K562 (cell line): ENCODE measurements at regions not wholly inside any gene's neighbourhood (a gene's known extent, or its start where the extent isn't known, plus 50 kb on each side); places are given as distances from the start of the nearest gene placed in this dataset.

Source experiments
- ATAC-seq: fragments of 200-7000 bp; cut with Tn5 transposase; 3 replicates; pipeline ENCODE4 v1.9.1; 2020; ENCODE audit warnings: moderate library complexity
- BruUV-seq: library from RNA; stranded (reverse); fragments of 400-500 nt; replicated peaks from 2 replicates; lab custom pipeline; 2021; lab: Mats Ljungman, UMichigan
- CTCF ChIA-PET: fragments of 300-600 bp; formaldehyde crosslinking; extraction: SDS; loops from one replicate; lab custom pipeline; 2021; ENCODE audit warnings: low intra/inter-chr PET ratio; lab: Yijun Ruan, JAX
- POLR2A ChIA-PET: fragments of 300-600, 350-650 bp; sonication (Branson Sonifier 250); formaldehyde crosslinking; extraction: SDS; loops from one replicate; lab custom pipeline; 2021; ENCODE audit warnings: antibody characterized with exemption, inconsistent platforms; lab: Yijun Ruan, JAX
- DNase-seq, 4 experiments: peaks; one replicate each; pipeline versions ENCODE4 v3.0.0 to v3.0.0-alpha.2; 2011 to 2018; ENCODE audit warnings: low spot score in 3 of 4, mixed read lengths in 3 of 4; ENCODE audit errors: extremely low read depth in 1 of 4
- FAIRE-seq: peaks from 2 replicates; lab custom pipeline; 2011; peaks lifted over from hg19 to GRCh38; lab: Jason Lieb, UNC
- H2AFZ ChIP-seq: 2 replicates; pipeline ENCODE4 v1.6.0; 2011; ENCODE audit warnings: low read depth, low read length, control low read depth, inconsistent platforms
- H3K27ac ChIP-seq: fragments of 200-600 bp; 3 replicates; pipeline ENCODE4 v1.8.0; 2011; ENCODE audit warnings: low read depth, mild to moderate bottlenecking, control low read depth, inconsistent platforms, low read length, moderate library complexity, mixed read lengths; ENCODE audit errors: extremely low read depth
- H3K27me3 ChIP-seq, 2 experiments: fragments of 300-600 bp in 1 of 2; 2 replicates in 1 of 2; 3 replicates in 1 of 2; pipeline versions ENCODE4 v1.6.0 to v1.8.0; 2011; ENCODE audit warnings: inconsistent platforms in 2 of 2, low read length in 2 of 2, mild to moderate bottlenecking in 1 of 2, mixed read lengths in 1 of 2, moderate library complexity in 1 of 2; ENCODE audit not compliant: control insufficient read depth in 2 of 2, insufficient read depth in 2 of 2
- H3K36me3 ChIP-seq: fragments of 300-600 bp; 3 replicates; pipeline ENCODE4 v1.8.0; 2011; ENCODE audit warnings: mild to moderate bottlenecking, low read length, inconsistent platforms; ENCODE audit not compliant: control insufficient read depth, insufficient read depth
- H3K4me1 ChIP-seq, 2 experiments: fragments of 200-600 bp in 1 of 2; replicated peaks in 1 of 2; 2 replicates in 1 of 2; 3 replicates in 1 of 2; pipeline versions ENCODE4 v1.5.1 to v1.8.0; 2011; ENCODE audit warnings: inconsistent platforms in 2 of 2, low read length in 2 of 2, mild to moderate bottlenecking in 1 of 2, mixed read lengths in 1 of 2, moderate library complexity in 1 of 2; ENCODE audit not compliant: control insufficient read depth in 2 of 2, insufficient read depth in 2 of 2
- H3K4me2 ChIP-seq: 2 replicates; pipeline ENCODE4 v1.6.1; 2011; ENCODE audit warnings: low read length, control low read depth, inconsistent platforms, mixed read lengths; ENCODE audit not compliant: insufficient read depth
- H3K4me3 ChIP-seq: fragments of 200-600 bp; sonication (generic), shearing (Covaris generic); 2 replicates; pipeline ENCODE4 v1.5.1; 2016; ENCODE audit warnings: control low read depth, inconsistent platforms
- H3K79me2 ChIP-seq: fragments of 200-600 bp; 3 replicates; pipeline ENCODE4 v1.8.0; 2011; ENCODE audit warnings: low read length, inconsistent platforms; ENCODE audit not compliant: control insufficient read depth, insufficient read depth
- H3K9ac ChIP-seq, 2 experiments: 2 replicates each; pipeline versions ENCODE4 v1.6.0 to v1.6.1; 2011; ENCODE audit warnings: low read depth in 2 of 2, low read length in 2 of 2, control low read depth in 1 of 2, inconsistent platforms in 1 of 2, mild to moderate bottlenecking in 1 of 2, mixed read lengths in 1 of 2; ENCODE audit not compliant: insufficient read depth in 1 of 2
- H3K9me1 ChIP-seq: one replicate; pipeline ENCODE4 v1.6.0; 2011; ENCODE audit warnings: inconsistent platforms, mild to moderate bottlenecking, low read length, moderate library complexity; ENCODE audit not compliant: control insufficient read depth, insufficient read depth
- H3K9me3 ChIP-seq: replicated peaks from 2 replicates; pipeline ENCODE4 v1.5.1; 2011; ENCODE audit warnings: low read depth, low read length, inconsistent platforms; ENCODE audit not compliant: control insufficient read depth, insufficient read depth
- H4K20me1 ChIP-seq: replicated peaks from 2 replicates; pipeline ENCODE4 v1.6.1; 2011; ENCODE audit warnings: low read length, inconsistent platforms, mixed read lengths; ENCODE audit not compliant: control insufficient read depth, insufficient read depth
- FOXA1 ChIP-seq: fragments of 450-650 bp; IDR thresholded peaks from 2 replicates; pipeline ENCODE4 v1.6.1; 2016; ENCODE audit warnings: mild to moderate bottlenecking, borderline replicate concordance
- GABPB1 ChIP-seq: sonication (generic); formaldehyde crosslinking; IDR thresholded peaks from 2 replicates; pipeline ENCODE4 v1.8.0; 2022; ENCODE audit warnings: mild to moderate bottlenecking, missing genetic modification reagents
- HINFP ChIP-seq: fragments of 450-650 bp; conservative IDR thresholded peaks from 2 replicates; pipeline ENCODE4 v1.6.1; 2016; ENCODE audit warnings: missing genetic modification characterization, low read depth, mild to moderate bottlenecking, control low read depth, missing compliant biosample characterization
- KLF10 ChIP-seq: fragments of 250-450 bp; sonication (Bioruptor Pico); IDR thresholded peaks from 2 replicates; pipeline ENCODE4 v1.6.1; 2021; ENCODE audit warnings: matching md5 sums
- MAFK ChIP-seq: IDR thresholded peaks from 2 replicates; pipeline ENCODE4 v1.6.1; 2011; ENCODE audit warnings: low read length, improper control_type of control experiment
- NFE2L1 ChIP-seq: fragments of 450-650 bp; IDR thresholded peaks from 2 replicates; pipeline ENCODE4 v1.6.1; 2016; ENCODE audit warnings: missing genetic modification characterization, low read depth, mild to moderate bottlenecking, missing compliant biosample characterization, moderate library complexity, borderline replicate concordance
- PCBP2 ChIP-seq: fragments of 200-400 bp; formaldehyde crosslinking; IDR thresholded peaks from 2 replicates; pipeline ENCODE4 v1.6.1; 2018; ENCODE audit warnings: low read length, low read depth, mild to moderate bottlenecking, moderate library complexity; ENCODE audit not compliant: poor library complexity, severe bottlenecking
- SFPQ ChIP-seq: fragments of 200-400 bp; formaldehyde crosslinking; IDR thresholded peaks from 2 replicates; pipeline ENCODE4 v1.6.1; 2017; ENCODE audit warnings: mild to moderate bottlenecking, low read depth, low read length, moderate library complexity
- SMARCC2 ChIP-seq: fragments of 450-650 bp; IDR thresholded peaks from 2 replicates; pipeline ENCODE4 v1.6.1; 2017; ENCODE audit warnings: antibody characterized with exemption, moderate library complexity, mild to moderate bottlenecking, low read depth
- TBP ChIP-seq: optimal IDR thresholded peaks from 2 replicates; pipeline ENCODE3; 2011; ENCODE audit warnings: low read depth, low read length, improper control_type of control experiment
- TCF7 ChIP-seq: sonication (generic); IDR thresholded peaks from 2 replicates; pipeline ENCODE4 v1.6.1; 2016; ENCODE audit warnings: antibody characterized with exemption, borderline replicate concordance
- ZHX1 ChIP-seq: fragments of 150-350 bp; conservative IDR thresholded peaks from 2 replicates; pipeline ENCODE4 v1.6.1; 2014; ENCODE audit warnings: low read length
- ZNF212 ChIP-seq: fragments of 450-650 bp; formaldehyde crosslinking; IDR thresholded peaks from 2 replicates; pipeline ENCODE4 v1.4.0; 2020; ENCODE audit warnings: mild to moderate bottlenecking
- ZNF263 ChIP-seq: sonication (generic); formaldehyde crosslinking; IDR thresholded peaks from 2 replicates; pipeline ENCODE4 v1.8.0; 2022; ENCODE audit warnings: mild to moderate bottlenecking, missing genetic modification reagents, borderline replicate concordance
- ZNF507 ChIP-seq: conservative IDR thresholded peaks from 2 replicates; pipeline ENCODE4 v1.6.1; 2017; ENCODE audit warnings: missing genetic modification characterization, missing compliant biosample characterization
- WGBS: fragments of 100-300 bp; shearing (Covaris generic); methylation state at CpG from one replicate; pipeline ENCODE4 v1.1.6; 2016; ENCODE audit warnings: low coverage, mixed read lengths; ENCODE audit not compliant: insufficient coverage; ENCODE audit errors: missing lambda C conversion rate; 5-methylcytosine and 5-hydroxymethylcytosine counted together
- in situ Hi-C: fragments of 300-500 bp; cut with MboI; formaldehyde crosslinking; loops from 4 replicates; pipeline ENCODE4 v1.15.0; 2018; ENCODE audit warnings: inconsistent platforms, mixed read lengths
- intact Hi-C: fragments of 100-400 bp; cut with micrococcal nuclease; formaldehyde crosslinking; loops from 2 replicates; pipeline ENCODE4 v1.14.2; 2022

GRCh38 chr10:100634034-100634433 is 98.3 kb downstream of the HIF1AN start:
- ATAC-seq (no peak), DNase-seq (no peak), FAIRE-seq (no peak)
- POLR2A ChIA-PET, result no interaction called here
- in situ Hi-C loops (no loop called here), intact Hi-C loops (no loop called here)
- 17% methylated on average over 5 of the region's 5 CpGs for WGBS
- Histone ChIP-seq H3K4me1 (peaks cover 8 to 11% of the 10 kb centered on the region in 2 experiments; a peak in 4 of 5 replicates), H3K4me3 (no peak overlapping the region), H3K79me2 (no peaks in the 10 kb centered on the region), H4K20me1 (peaks cover 12% of the 10 kb centered on the region; the same call in 1 of the 2 replicates), H3K9ac (no peak overlapping the region), H3K9me1 (no peaks in the 10 kb centered on the region), H3K27me3 (peaks cover 0 to 19% of the 10 kb centered on the region in 2 experiments; a peak in 1 of 5 replicates), H3K4me2 (no peak overlapping the region), H2AFZ (no peak overlapping the region), H3K36me3 (no peaks in the 10 kb centered on the region), H3K27ac (no peak overlapping the region), H3K9me3 (no peaks in the 10 kb centered on the region)
- CTCF ChIA-PET, result no interaction called here
- no TSS peak for BruUV-seq
- no peak for TF ChIP-seq MAFK
- TF ChIP-seq TBP, result no peak
- no peak for TF ChIP-seq ZNF263 (CRISPR knock-in tag)
- no peak for TF ChIP-seq FOXA1
- no peak for TF ChIP-seq SMARCC2
- TF ChIP-seq GABPB1 (CRISPR knock-in tag), result no peak
- TF ChIP-seq SFPQ, result no peak
- TF ChIP-seq ZNF212 (CRISPR knock-in tag), result no peak
- no peak for TF ChIP-seq ZNF507
- TF ChIP-seq PCBP2, result no peak
- no peak for TF ChIP-seq ZHX1
- TF ChIP-seq KLF10 (CRISPR knock-in tag), result no peak
- TF ChIP-seq HINFP, result no peak
- no peak for TF ChIP-seq TCF7
- TF ChIP-seq NFE2L1 (tag), result no peak
